BLaER1 (cell line): ENCODE measurements at regions not wholly inside any gene's neighbourhood (a gene's known extent, or its start where the extent isn't known, plus 50 kb on each side); places are given as distances from the start of the nearest gene placed in this dataset.

Source experiments
- H3K27ac ChIP-seq: shearing (Covaris generic); formaldehyde crosslinking; 2 replicates; pipeline ENCODE4 v1.8.1; 2022
- H3K27me3 ChIP-seq: shearing (Covaris generic); formaldehyde crosslinking; 2 replicates; pipeline ENCODE4 v1.8.1; 2022
- H3K36me3 ChIP-seq: shearing (Covaris generic); formaldehyde crosslinking; 2 replicates; pipeline ENCODE4 v1.8.1; 2022
- H3K4me1 ChIP-seq: shearing (Covaris generic); formaldehyde crosslinking; 2 replicates; pipeline ENCODE4 v1.8.1; 2022
- H3K4me2 ChIP-seq: shearing (Covaris generic); formaldehyde crosslinking; 2 replicates; pipeline ENCODE4 v1.8.1; 2022
- H3K4me3 ChIP-seq: shearing (Covaris generic); formaldehyde crosslinking; 2 replicates; pipeline ENCODE4 v1.8.1; 2022
- H3K9ac ChIP-seq: shearing (Covaris generic); formaldehyde crosslinking; 2 replicates; pipeline ENCODE4 v1.8.1; 2022
- H3K9me3 ChIP-seq: shearing (Covaris generic); formaldehyde crosslinking; 2 replicates; pipeline ENCODE4 v1.8.1; 2022
- H4K20me1 ChIP-seq: shearing (Covaris generic); formaldehyde crosslinking; 2 replicates; pipeline ENCODE4 v1.8.1; 2022
- Cebpa-rat ChIP-seq: shearing (Covaris generic); IDR thresholded peaks from 2 replicates; pipeline ENCODE4 v1.8.1; 2022

GRCh38 chr17:72336026-72336803 is 215.4 kb downstream of the SOX9 start:
- no peak overlapping the region for H3K4me2 ChIP-seq
- H3K27ac ChIP-seq = no peak overlapping the region
- no peaks in the 10 kb centered on the region for H3K9me3 ChIP-seq
- H3K9ac ChIP-seq = no peak overlapping the region
- H3K36me3 ChIP-seq = no peaks in the 10 kb centered on the region
- TF ChIP-seq Cebpa-rat = no peak
- H3K27me3 ChIP-seq = no peaks in the 10 kb centered on the region
- H4K20me1 ChIP-seq = no peaks in the 10 kb centered on the region
- H3K4me3 ChIP-seq = no peak overlapping the region
- peaks cover 14% of the 10 kb centered on the region for H3K4me1 ChIP-seq

- Histone ChIP-seq H4K20me1 (no peaks in the 10 kb centered on the region), H3K9ac (no peak overlapping the region), H3K27ac (no peak overlapping the region), H3K4me3 (no peak overlapping the region), H3K4me2 (no peak overlapping the region), H3K9me3 (no peaks in the 10 kb centered on the region), H3K36me3 (no peaks in the 10 kb centered on the region), H3K4me1 (peaks cover 14% of the 10 kb centered on the region), H3K27me3 (no peaks in the 10 kb centered on the region)
- TF ChIP-seq Cebpa-rat = no peak
Observed at GRCh38 chr17:72336804-72337070, 215.9 kb downstream of the SOX9 start.

- H3K9me3 ChIP-seq = no peaks in the 10 kb centered on the region
- H3K4me2 ChIP-seq = peak overlapping the region; percentile 47
- H3K36me3 ChIP-seq = no peaks in the 10 kb centered on the region
- no peak for TF ChIP-seq Cebpa-rat
- H4K20me1 ChIP-seq = no peaks in the 10 kb centered on the region
- H3K4me3 ChIP-seq = no peak overlapping the region
- no peaks in the 10 kb centered on the region for H3K27me3 ChIP-seq
- H3K9ac ChIP-seq = no peak overlapping the region
- H3K27ac ChIP-seq = no peak overlapping the region
- peaks cover 14% of the 10 kb centered on the region for H3K4me1 ChIP-seq
Observed at GRCh38 chr17:72338304-72338703, 217.5 kb downstream of the SOX9 start.

GRCh38 chr17:72338847-72339790 is 218.3 kb downstream of the SOX9 start:
- Histone ChIP-seq H3K9ac (no peak overlapping the region), H3K9me3 (no peaks in the 10 kb centered on the region), H3K4me1 (peaks cover 14% of the 10 kb centered on the region), H4K20me1 (no peaks in the 10 kb centered on the region), H3K36me3 (no peaks in the 10 kb centered on the region), H3K27me3 (no peaks in the 10 kb centered on the region), H3K4me2 (peak overlapping the region; percentile 47), H3K27ac (no peak overlapping the region), H3K4me3 (no peak overlapping the region)
- TF ChIP-seq Cebpa-rat = no peak

GRCh38 chr17:72340836-72341235 is 220.0 kb downstream of the SOX9 start:
- no peaks in the 10 kb centered on the region for H3K27me3 ChIP-seq
- no peak overlapping the region for H3K4me3 ChIP-seq
- TF ChIP-seq Cebpa-rat = no peak
- peaks cover 14% of the 10 kb centered on the region for H3K4me1 ChIP-seq
- no peaks in the 10 kb centered on the region for H4K20me1 ChIP-seq
- H3K9ac ChIP-seq = no peak overlapping the region
- H3K27ac ChIP-seq = no peak overlapping the region
- H3K36me3 ChIP-seq = no peaks in the 10 kb centered on the region
- H3K9me3 ChIP-seq = no peaks in the 10 kb centered on the region
- H3K4me2 ChIP-seq = no peak overlapping the region

- Histone ChIP-seq H3K9ac (no peak overlapping the region), H3K4me2 (no peak overlapping the region), H3K4me3 (no peak overlapping the region), H3K27me3 (no peaks in the 10 kb centered on the region), H3K9me3 (no peaks in the 10 kb centered on the region), H3K27ac (no peak overlapping the region), H4K20me1 (no peaks in the 10 kb centered on the region), H3K4me1 (peaks cover 14% of the 10 kb centered on the region), H3K36me3 (no peaks in the 10 kb centered on the region)
- no peak for TF ChIP-seq Cebpa-rat
Observed at GRCh38 chr17:72342061-72342460, 221.2 kb downstream of the SOX9 start.

- H3K4me2 ChIP-seq = no peak overlapping the region
- no peak overlapping the region for H3K9ac ChIP-seq
Observed at GRCh38 chr17:72342627-72343527, 222.1 kb downstream of the SOX9 start.

GRCh38 chr17:72343911-72344310 is 223.1 kb downstream of the SOX9 start:
- H3K4me3 ChIP-seq = no peak overlapping the region
- no peaks in the 10 kb centered on the region for H3K9me3 ChIP-seq
- H3K4me1 ChIP-seq = peaks cover 3% of the 10 kb centered on the region
- H4K20me1 ChIP-seq = no peaks in the 10 kb centered on the region
- H3K4me2 ChIP-seq = no peak overlapping the region
- H3K36me3 ChIP-seq = no peaks in the 10 kb centered on the region
- H3K27ac ChIP-seq = no peak overlapping the region
- no peaks in the 10 kb centered on the region for H3K27me3 ChIP-seq
- H3K9ac ChIP-seq = no peak overlapping the region
- TF ChIP-seq Cebpa-rat = no peak

More at GRCh38 chr17:72342627-72343527, 222.1 kb downstream of the SOX9 start:
- Histone ChIP-seq H3K27ac (no peak overlapping the region), H3K9me3 (no peaks in the 10 kb centered on the region), H3K36me3 (no peaks in the 10 kb centered on the region), H4K20me1 (no peaks in the 10 kb centered on the region), H3K4me1 (peaks cover 13% of the 10 kb centered on the region), H3K27me3 (no peaks in the 10 kb centered on the region), H3K4me3 (no peak overlapping the region)
- TF ChIP-seq Cebpa-rat = no peak

GRCh38 chr17:72344613-72345012 is 223.8 kb downstream of the SOX9 start:
- H3K27ac ChIP-seq = no peak overlapping the region
- H3K27me3 ChIP-seq = no peaks in the 10 kb centered on the region
- no peak overlapping the region for H3K9ac ChIP-seq
- H3K4me3 ChIP-seq = no peak overlapping the region
- no peaks in the 10 kb centered on the region for H3K9me3 ChIP-seq
- TF ChIP-seq Cebpa-rat = no peak
- no peaks in the 10 kb centered on the region for H4K20me1 ChIP-seq
- no peak overlapping the region for H3K4me2 ChIP-seq
- no peaks in the 10 kb centered on the region for H3K36me3 ChIP-seq
- H3K4me1 ChIP-seq = no peaks in the 10 kb centered on the region

- Histone ChIP-seq H3K27me3 (no peaks in the 10 kb centered on the region), H4K20me1 (no peaks in the 10 kb centered on the region), H3K4me3 (no peak overlapping the region), H3K9me3 (no peaks in the 10 kb centered on the region), H3K36me3 (no peaks in the 10 kb centered on the region), H3K4me2 (no peak overlapping the region), H3K4me1 (no peaks in the 10 kb centered on the region), H3K27ac (no peak overlapping the region), H3K9ac (no peak overlapping the region)
- TF ChIP-seq Cebpa-rat = no peak
Observed at GRCh38 chr17:72345088-72345487, 224.3 kb downstream of the SOX9 start.
